ENCODE measurements at regions not wholly inside any gene's neighbourhood (a gene's known extent, or its start where the extent isn't known, plus 50 kb on each side); places are given as distances from the start of the nearest gene placed in this dataset.
A peak's percentile ranks its signal among the peaks of the same experiment; 100 is the strongest.
"Not testable (repeated sequence)": the region's sequence is repeated elsewhere in the genome, so short reads cannot be mapped to it uniquely, and the experiment has no call there.

- no peak for DNase-seq (ENCODE audit: low read depth in 3 of 3, low spot score in 2 of 3)
Observed at GRCh38 chr10:65284495-65285041, 1641.3 kb upstream of the LRRTM3 start.

GRCh38 chr10:65285726-65286125 is 1640.1 kb upstream of the LRRTM3 start:
- DNase-seq (ENCODE audit: low read depth in 3 of 3, low spot score in 2 of 3), result not testable (repeated sequence)

GRCh38 chr10:65291286-65291685 is 1634.5 kb upstream of the LRRTM3 start:
- no peak for DNase-seq (ENCODE audit: low read depth in 3 of 3, low spot score in 2 of 3)

- no peak for DNase-seq (ENCODE audit: low read depth in 3 of 3, low spot score in 2 of 3)
Observed at GRCh38 chr10:65292551-65292950, 1633.3 kb upstream of the LRRTM3 start.

GRCh38 chr10:65294329-65294728 is 1631.5 kb upstream of the LRRTM3 start:
- no peak for DNase-seq (ENCODE audit: low read depth in 3 of 3, low spot score in 2 of 3)

GRCh38 chr10:65301181-65301580 is 1624.7 kb upstream of the LRRTM3 start:
- no peak for DNase-seq (ENCODE audit: low read depth in 3 of 3, low spot score in 2 of 3)

GRCh38 chr10:65306201-65306600 is 1619.6 kb upstream of the LRRTM3 start:
- DNase-seq (ENCODE audit: low read depth in 3 of 3, low spot score in 2 of 3), result no peak

- no peak for DNase-seq (ENCODE audit: low read depth in 3 of 3, low spot score in 2 of 3)
Observed at GRCh38 chr10:65312876-65313275, 1613.0 kb upstream of the LRRTM3 start.

GRCh38 chr10:65313406-65313805 is 1612.4 kb upstream of the LRRTM3 start:
- DNase-seq (ENCODE audit: low read depth in 3 of 3, low spot score in 2 of 3), result no peak

- no peak for DNase-seq (ENCODE audit: low read depth in 3 of 3, low spot score in 2 of 3)
Observed at GRCh38 chr10:65314253-65314652, 1611.6 kb upstream of the LRRTM3 start.

- no peak for DNase-seq (ENCODE audit: low read depth in 3 of 3, low spot score in 2 of 3)
Observed at GRCh38 chr10:65319493-65319892, 1606.3 kb upstream of the LRRTM3 start.

- DNase-seq (ENCODE audit: low read depth in 3 of 3, low spot score in 2 of 3), result no peak
Observed at GRCh38 chr10:65320236-65321026, 1605.4 kb upstream of the LRRTM3 start.

- DNase-seq (ENCODE audit: low read depth in 3 of 3, low spot score in 2 of 3), result no peak
Observed at GRCh38 chr10:65323802-65324201, 1602.0 kb upstream of the LRRTM3 start.

GRCh38 chr10:65325913-65326312 is 1599.9 kb upstream of the LRRTM3 start:
- no peak for DNase-seq (ENCODE audit: low read depth in 3 of 3, low spot score in 2 of 3)

- no peak for DNase-seq (ENCODE audit: low read depth in 3 of 3, low spot score in 2 of 3)
Observed at GRCh38 chr10:65328486-65328885, 1597.3 kb upstream of the LRRTM3 start.

GRCh38 chr10:65335311-65335710 is 1590.5 kb upstream of the LRRTM3 start:
- DNase-seq (ENCODE audit: low read depth in 3 of 3, low spot score in 2 of 3), result no peak

- DNase-seq (ENCODE audit: low read depth in 3 of 3, low spot score in 2 of 3), result no peak
Observed at GRCh38 chr10:65340340-65340739, 1585.5 kb upstream of the LRRTM3 start.

- peak in 1 of 3 donors; percentile 10 for DNase-seq (ENCODE audit: low read depth in 3 of 3, low spot score in 2 of 3)
Observed at GRCh38 chr10:65341323-65341925, 1584.4 kb upstream of the LRRTM3 start.

- DNase-seq (ENCODE audit: low read depth in 3 of 3, low spot score in 2 of 3), result no peak
Observed at GRCh38 chr10:65342245-65342644, 1583.6 kb upstream of the LRRTM3 start.

- no peak for DNase-seq (ENCODE audit: low read depth in 3 of 3, low spot score in 2 of 3)
Observed at GRCh38 chr10:65346466-65346865, 1579.4 kb upstream of the LRRTM3 start.

GRCh38 chr10:65348637-65349036 is 1577.2 kb upstream of the LRRTM3 start:
- no peak for DNase-seq (ENCODE audit: low read depth in 3 of 3, low spot score in 2 of 3)

GRCh38 chr10:65350611-65351010 is 1575.2 kb upstream of the LRRTM3 start:
- peak in 2 of 3 donors; percentile 29 to 30 for DNase-seq (ENCODE audit: low read depth in 3 of 3, low spot score in 2 of 3)

Measured in right renal cortex interstitium (tissue), 3 donors.